ENCODE measurements at regions not wholly inside any gene's neighbourhood (a gene's known extent, or its start where the extent isn't known, plus 50 kb on each side); places are given as distances from the start of the nearest gene placed in this dataset.

DNA sequence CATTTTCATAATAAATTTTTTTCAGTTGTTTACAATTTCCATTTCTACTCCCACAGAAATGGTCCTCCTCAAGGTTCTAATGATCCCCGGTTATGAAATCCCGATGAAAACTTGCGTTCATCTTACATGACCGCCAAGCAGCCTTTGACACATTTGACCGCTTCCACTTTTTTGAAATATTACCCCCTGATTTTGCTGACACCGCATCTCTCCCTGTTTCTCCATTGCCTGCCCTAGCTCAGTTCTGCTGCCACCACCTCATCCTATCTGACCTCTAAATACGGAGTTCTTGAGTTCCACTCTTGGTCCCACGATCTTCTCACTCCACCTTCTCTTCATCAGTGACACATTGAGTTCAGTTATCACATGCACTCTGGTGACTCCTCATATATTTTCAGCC lies 74.1 kb downstream of the SLC35B3 start:
- no peak for DNase-seq (ENCODE audit: low spot score)
- TF ChIP-seq, protein P1, sequence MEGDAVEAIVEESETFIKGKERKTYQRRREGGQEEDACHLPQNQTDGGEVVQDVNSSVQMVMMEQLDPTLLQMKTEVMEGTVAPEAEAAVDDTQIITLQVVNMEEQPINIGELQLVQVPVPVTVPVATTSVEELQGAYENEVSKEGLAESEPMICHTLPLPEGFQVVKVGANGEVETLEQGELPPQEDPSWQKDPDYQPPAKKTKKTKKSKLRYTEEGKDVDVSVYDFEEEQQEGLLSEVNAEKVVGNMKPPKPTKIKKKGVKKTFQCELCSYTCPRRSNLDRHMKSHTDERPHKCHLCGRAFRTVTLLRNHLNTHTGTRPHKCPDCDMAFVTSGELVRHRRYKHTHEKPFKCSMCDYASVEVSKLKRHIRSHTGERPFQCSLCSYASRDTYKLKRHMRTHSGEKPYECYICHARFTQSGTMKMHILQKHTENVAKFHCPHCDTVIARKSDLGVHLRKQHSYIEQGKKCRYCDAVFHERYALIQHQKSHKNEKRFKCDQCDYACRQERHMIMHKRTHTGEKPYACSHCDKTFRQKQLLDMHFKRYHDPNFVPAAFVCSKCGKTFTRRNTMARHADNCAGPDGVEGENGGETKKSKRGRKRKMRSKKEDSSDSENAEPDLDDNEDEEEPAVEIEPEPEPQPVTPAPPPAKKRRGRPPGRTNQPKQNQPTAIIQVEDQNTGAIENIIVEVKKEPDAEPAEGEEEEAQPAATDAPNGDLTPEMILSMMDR (IDR thresholded peaks at IDR 0.05) = no peak
- no peak overlapping the region for H3K4me3 ChIP-seq
- H3K27ac ChIP-seq = no peak overlapping the region

DNA sequence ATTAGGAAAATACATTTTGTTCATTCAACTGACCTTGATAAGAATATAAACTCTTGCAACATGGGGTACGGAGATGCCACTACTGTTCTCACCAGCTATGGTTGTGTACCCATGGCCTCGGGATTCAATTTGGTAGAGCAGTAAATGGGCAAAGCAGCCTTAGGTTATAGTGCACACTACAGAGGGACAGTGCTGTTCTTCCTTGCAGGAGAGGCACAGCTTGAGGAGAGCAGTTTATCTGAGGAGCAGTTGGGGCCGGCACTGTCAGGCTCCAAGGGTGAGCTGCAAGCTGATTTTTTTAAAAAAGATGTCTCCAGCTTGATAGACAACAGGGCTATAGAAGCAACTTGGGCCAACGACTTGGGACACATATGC lies 82.4 kb downstream of the SLC35B3 start:
- DNase-seq (ENCODE audit: low spot score) = no peak
- no peak overlapping the region for H3K4me3 ChIP-seq
- TF ChIP-seq, protein P1 (IDR thresholded peaks at IDR 0.05) = no peak
- no peak overlapping the region for H3K27ac ChIP-seq

DNA sequence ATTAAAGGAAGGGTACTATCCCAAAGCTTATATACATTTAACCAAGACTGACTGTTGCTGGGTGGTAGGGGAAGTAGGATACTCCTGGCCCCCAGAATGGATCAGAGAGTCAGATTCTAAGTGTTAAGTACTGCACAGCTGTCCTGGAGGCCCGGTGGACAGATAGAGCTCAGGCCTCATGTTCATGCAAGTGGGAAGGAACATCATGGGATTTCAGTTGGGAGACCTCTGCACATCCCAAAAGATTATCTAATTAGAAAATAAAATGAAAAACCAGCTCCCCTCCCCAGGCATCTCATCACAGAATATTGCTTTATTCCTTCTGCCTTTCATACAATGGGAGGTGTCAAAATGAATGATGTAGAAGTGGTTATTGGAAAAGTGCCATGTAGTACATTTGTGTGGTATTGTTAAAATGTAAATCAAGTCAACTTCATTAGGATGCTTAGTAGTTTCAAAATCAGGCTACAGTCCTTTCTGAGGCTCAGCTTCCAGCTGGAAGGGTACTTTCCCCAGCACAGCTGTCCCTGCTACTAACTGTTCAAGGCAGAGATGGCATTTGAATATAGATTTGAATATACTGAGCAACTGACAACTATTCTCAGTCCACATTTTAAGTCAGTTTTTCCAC lies 82.9 kb downstream of the SLC35B3 start:
- no peak for DNase-seq (ENCODE audit: low spot score)
- Histone ChIP-seq H3K4me3 (no peak overlapping the region), H3K27ac (no peak overlapping the region)
- TF ChIP-seq, protein P1 (IDR thresholded peaks at IDR 0.05) = no peak

DNA sequence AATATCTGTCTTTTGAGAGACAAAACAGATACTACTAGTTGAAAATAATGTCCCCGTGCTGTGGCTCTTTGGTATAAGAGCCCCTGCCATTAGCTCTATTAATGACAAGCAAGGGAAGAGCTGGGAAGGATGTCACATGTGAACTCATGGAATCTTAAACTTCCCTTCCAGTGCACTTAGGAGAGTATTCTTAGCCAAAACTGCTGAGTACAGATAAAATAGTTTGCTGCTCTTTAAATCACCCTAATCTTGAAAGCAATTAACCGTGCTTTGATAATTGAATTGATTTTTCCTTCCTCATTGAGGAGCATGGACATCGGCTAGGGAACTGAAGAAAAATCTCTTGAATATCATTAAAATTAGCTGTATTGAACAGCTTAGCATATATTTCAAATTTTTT lies 91.7 kb downstream of the SLC35B3 start:
- Histone ChIP-seq H3K27ac (no peak overlapping the region), H3K4me3 (no peak overlapping the region)
- TF ChIP-seq, protein P1 (IDR thresholded peaks at IDR 0.05) = no peak
- DNase-seq (ENCODE audit: low spot score) = no peak

DNA sequence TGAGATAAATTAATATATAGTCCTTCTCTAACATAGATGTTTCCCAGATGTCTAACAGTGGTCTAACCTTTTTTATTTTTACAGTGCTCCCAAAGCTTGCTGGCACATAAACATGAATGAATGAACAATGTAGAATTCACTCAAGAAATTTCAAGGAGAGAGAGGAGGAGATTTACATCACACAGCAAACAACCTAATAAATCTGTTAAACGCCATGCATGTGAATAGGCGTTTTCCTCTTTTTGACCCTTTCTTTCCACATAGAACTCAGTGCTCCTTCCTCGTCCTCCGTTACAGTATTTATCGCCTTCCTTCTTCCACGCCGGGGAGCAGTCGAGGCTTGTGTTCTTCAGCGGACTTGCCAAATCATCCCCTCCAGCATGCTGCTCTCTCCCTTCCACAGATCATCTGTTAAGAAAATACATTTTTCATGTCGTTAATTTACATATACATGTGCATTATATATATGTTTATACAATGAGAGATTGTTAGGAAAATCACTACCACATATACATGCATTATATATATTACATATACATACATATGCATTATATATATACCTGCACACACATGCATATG lies 93.0 kb downstream of the SLC35B3 start:
- no peak for DNase-seq (ENCODE audit: low spot score)

DNA sequence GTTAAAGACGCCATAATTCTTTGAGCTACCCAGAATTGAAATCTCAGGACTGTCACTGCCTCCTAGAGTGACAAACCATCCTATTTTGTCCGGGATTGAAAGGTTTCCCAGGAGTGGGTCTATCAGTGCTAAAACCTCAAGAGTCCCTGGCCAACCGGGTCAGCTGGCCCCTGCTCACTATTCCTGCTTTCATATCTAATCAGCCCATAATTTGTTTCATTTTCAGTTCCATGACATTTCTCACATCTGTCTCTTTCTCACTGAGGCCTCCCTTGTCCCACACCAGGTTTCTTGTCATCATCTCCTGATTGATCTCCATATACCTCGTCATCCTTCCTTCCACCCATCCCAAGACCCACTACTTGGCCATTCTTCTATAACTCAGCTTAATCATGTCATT lies 98.2 kb downstream of the SLC35B3 start:
- DNase-seq (ENCODE audit: low spot score) = no peak
- no peak overlapping the region for H3K27ac ChIP-seq
- TF ChIP-seq, protein P1 (IDR thresholded peaks at IDR 0.05) = no peak

More for the DNA sequence above, 93.0 kb downstream of the SLC35B3 start:
- no peak overlapping the region for H3K4me3 ChIP-seq
- H3K27ac ChIP-seq = no peak overlapping the region
- TF ChIP-seq, protein P1 (IDR thresholded peaks at IDR 0.05) = no peak

DNA sequence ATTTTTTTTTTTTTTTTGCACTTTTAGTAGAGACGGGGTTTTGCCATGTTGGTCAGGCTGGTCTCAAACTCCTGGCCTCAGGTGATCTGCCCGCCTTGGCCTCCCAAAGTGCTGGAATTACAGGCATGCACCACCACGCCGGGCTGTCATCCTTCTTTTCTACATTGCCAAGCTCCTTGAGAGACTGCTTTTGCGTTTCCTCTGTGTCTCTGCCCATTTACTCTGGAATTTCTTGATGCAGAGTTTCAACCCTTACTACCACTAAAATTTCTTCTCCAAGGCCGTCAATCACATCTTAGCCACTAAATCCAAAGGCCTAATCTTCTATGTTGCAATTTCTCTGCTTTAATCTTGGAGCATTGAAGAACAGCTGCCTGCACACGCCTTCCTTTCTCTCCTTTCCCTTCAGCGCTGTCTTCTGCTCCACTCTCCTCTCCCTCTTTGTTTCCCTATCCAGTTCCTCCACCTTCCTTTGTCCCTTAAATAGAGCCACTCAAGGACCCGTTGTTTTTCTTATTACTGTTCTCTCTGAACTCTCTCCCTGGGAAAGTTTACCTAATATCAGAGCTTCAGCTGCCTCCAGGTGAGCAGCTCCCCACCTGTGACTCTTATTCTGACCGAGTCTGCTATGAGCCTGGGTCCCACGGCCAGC lies 98.8 kb downstream of the SLC35B3 start:
- no peak for DNase-seq (ENCODE audit: low spot score)
- H3K27ac ChIP-seq = no peak overlapping the region
- TF ChIP-seq, protein P1 (IDR thresholded peaks at IDR 0.05) = no peak
- H3K4me3 ChIP-seq = no peak overlapping the region

More for the DNA sequence above, 98.2 kb downstream of the SLC35B3 start:
- H3K4me3 ChIP-seq = no peak overlapping the region
